GM15510 (cell line): ENCODE measurements at regions not wholly inside any gene's neighbourhood (a gene's known extent, or its start where the extent isn't known, plus 50 kb on each side); places are given as distances from the start of the nearest gene placed in this dataset.

Source experiments
- POLR2A ChIP-seq: IDR thresholded peaks from 3 replicates; pipeline ENCODE4 v1.6.1; 2011; ENCODE audit warnings: borderline replicate concordance; ENCODE audit not compliant: insufficient read length; ENCODE audit errors: extremely low read depth

GRCh38 chr1:38766125-38766524, 93.4 kb downstream of the RRAGC start:
- TF ChIP-seq POLR2A = no peak

GRCh38 chr1:38763121-38763520, 96.5 kb downstream of the RRAGC start:
- TF ChIP-seq POLR2A = no peak

- no peak for TF ChIP-seq POLR2A
Observed at GRCh38 chr1:38760562-38760961, 99.0 kb downstream of the RRAGC start.

- no peak for TF ChIP-seq POLR2A
Observed at GRCh38 chr1:38758820-38759219, 100.8 kb downstream of the RRAGC start.

GRCh38 chr1:38746941-38747600, 112.5 kb downstream of the RRAGC start:
- TF ChIP-seq POLR2A = no peak

GRCh38 chr1:38746402-38746935, 113.1 kb downstream of the RRAGC start:
- no peak for TF ChIP-seq POLR2A

GRCh38 chr1:38745476-38746401, 113.8 kb downstream of the RRAGC start:
- TF ChIP-seq POLR2A = no peak

GRCh38 chr1:38744452-38745350, 114.9 kb downstream of the RRAGC start:
- no peak for TF ChIP-seq POLR2A

- no peak for TF ChIP-seq POLR2A
Observed at GRCh38 chr1:38743184-38743583, 116.4 kb downstream of the RRAGC start.

GRCh38 chr1:38741341-38741740, 118.2 kb downstream of the RRAGC start:
- TF ChIP-seq POLR2A = no peak

- TF ChIP-seq POLR2A = no peak
Observed at GRCh38 chr1:38740487-38740886, 119.1 kb downstream of the RRAGC start.

GRCh38 chr1:38738207-38738606, 121.4 kb downstream of the RRAGC start:
- TF ChIP-seq POLR2A = no peak

GRCh38 chr1:38736399-38736798, 123.2 kb downstream of the RRAGC start:
- no peak for TF ChIP-seq POLR2A

- TF ChIP-seq POLR2A = no peak
Observed at GRCh38 chr1:38735651-38736161, 123.9 kb downstream of the RRAGC start.
